ENCODE measurements at regions not wholly inside any gene's neighbourhood (a gene's known extent, or its start where the extent isn't known, plus 50 kb on each side); places are given as distances from the start of the nearest gene placed in this dataset.

DNA sequence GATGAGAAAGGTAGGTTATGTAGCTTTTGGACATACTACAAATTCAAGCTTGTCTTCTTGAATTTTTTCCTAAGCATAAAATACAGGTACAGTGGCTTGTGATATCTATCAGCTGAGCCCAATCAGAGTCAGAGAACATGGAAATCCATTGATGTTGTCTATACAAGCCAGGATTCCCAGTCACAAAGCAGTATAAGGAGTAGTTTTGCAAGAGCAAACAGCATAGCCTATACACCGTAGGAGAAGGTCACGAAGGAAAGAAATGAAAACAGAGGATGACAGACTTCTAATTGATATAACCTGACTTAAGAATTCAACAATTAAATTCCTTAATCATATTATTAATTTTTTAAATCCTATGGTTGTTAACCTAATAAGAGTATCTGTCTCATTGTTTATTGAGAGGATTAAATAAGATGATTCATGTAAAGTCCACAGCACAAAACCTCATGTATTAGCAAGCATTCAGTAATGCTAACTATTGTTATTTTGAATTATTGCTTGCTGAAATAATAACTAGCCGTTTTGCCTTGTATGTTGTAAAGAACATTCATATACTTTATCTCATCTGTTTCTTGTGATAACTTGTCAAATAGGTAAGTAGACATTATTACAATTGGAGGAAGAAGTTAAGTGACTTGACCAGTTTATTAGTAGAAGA, 276.6 kb upstream of the ZPLD1 start:
- H4K20me1 ChIP-seq (ENCODE audit: insufficient read depth, low read length): no peaks in the 10 kb centered on the region
- TF ChIP-seq CTCF (IDR thresholded peaks at IDR 0.05; ENCODE audit: low read depth, low read length) (no peak), EZH2phosphoT487 (IDR thresholded peaks at IDR 0.05; ENCODE audit: low read depth) (no peak)
- H3K36me3 ChIP-seq (replicated peaks; ENCODE audit: low read depth, low read length): no peaks in the 10 kb centered on the region
- no peak overlapping the region for H3K4me2 ChIP-seq (ENCODE audit: low read length)
- no peak overlapping the region for H3K27ac ChIP-seq (ENCODE audit: low read length)
- no peaks in the 10 kb centered on the region for H3K4me1 ChIP-seq (ENCODE audit: low read length)
- no peaks in the 10 kb centered on the region for H3K27me3 ChIP-seq (ENCODE audit: low read depth, low read length)
- H3K4me3 ChIP-seq (ENCODE audit: low read length): no peak overlapping the region
- no peaks in the 10 kb centered on the region for H3K79me2 ChIP-seq (ENCODE audit: low read length)
- H3K9ac ChIP-seq (ENCODE audit: low read length): no peak overlapping the region
- H3K9me3 ChIP-seq (ENCODE audit: insufficient read depth, low read length): no peaks in the 10 kb centered on the region
- no peak overlapping the region for H2AFZ ChIP-seq (ENCODE audit: low read depth, low read length)

GRCh38 chr3:102159810-102160451, 274.9 kb upstream of the ZPLD1 start:
- Histone ChIP-seq H3K4me3 (ENCODE audit: low read length) (no peak overlapping the region), H3K79me2 (ENCODE audit: low read length) (no peaks in the 10 kb centered on the region), H2AFZ (ENCODE audit: low read depth, low read length) (no peak overlapping the region), H3K4me1 (ENCODE audit: low read length) (no peaks in the 10 kb centered on the region), H3K9ac (ENCODE audit: low read length) (no peak overlapping the region), H3K9me3 (ENCODE audit: insufficient read depth, low read length) (no peaks in the 10 kb centered on the region), H3K27me3 (ENCODE audit: low read depth, low read length) (no peaks in the 10 kb centered on the region), H4K20me1 (ENCODE audit: insufficient read depth, low read length) (no peaks in the 10 kb centered on the region), H3K4me2 (ENCODE audit: low read length) (no peak overlapping the region), H3K36me3 (replicated peaks; ENCODE audit: low read depth, low read length) (no peaks in the 10 kb centered on the region), H3K27ac (ENCODE audit: low read length) (no peak overlapping the region)
- TF ChIP-seq EZH2phosphoT487 (IDR thresholded peaks at IDR 0.05; ENCODE audit: low read depth) (no peak), CTCF (IDR thresholded peaks at IDR 0.05; ENCODE audit: low read depth, low read length) (no peak)

- H3K4me3 ChIP-seq (ENCODE audit: low read length): no peak overlapping the region
- H3K27me3 ChIP-seq (ENCODE audit: low read depth, low read length): no peaks in the 10 kb centered on the region
- no peaks in the 10 kb centered on the region for H3K9me3 ChIP-seq (ENCODE audit: insufficient read depth, low read length)
- no peaks in the 10 kb centered on the region for H3K79me2 ChIP-seq (ENCODE audit: low read length)
- no peak overlapping the region for H3K4me2 ChIP-seq (ENCODE audit: low read length)
- no peak overlapping the region for H2AFZ ChIP-seq (ENCODE audit: low read depth, low read length)
- H3K4me1 ChIP-seq (ENCODE audit: low read length): no peaks in the 10 kb centered on the region
- TF ChIP-seq EZH2phosphoT487 (IDR thresholded peaks at IDR 0.05; ENCODE audit: low read depth): no peak
- no peak for TF ChIP-seq CTCF (IDR thresholded peaks at IDR 0.05; ENCODE audit: low read depth, low read length)
- H3K36me3 ChIP-seq (replicated peaks; ENCODE audit: low read depth, low read length): no peaks in the 10 kb centered on the region
- H3K9ac ChIP-seq (ENCODE audit: low read length): no peak overlapping the region
- H4K20me1 ChIP-seq (ENCODE audit: insufficient read depth, low read length): no peaks in the 10 kb centered on the region
- H3K27ac ChIP-seq (ENCODE audit: low read length): no peak overlapping the region
These were observed 273.3 kb upstream of the ZPLD1 start for GRCh38 chr3:102161384-102162006.

DNA sequence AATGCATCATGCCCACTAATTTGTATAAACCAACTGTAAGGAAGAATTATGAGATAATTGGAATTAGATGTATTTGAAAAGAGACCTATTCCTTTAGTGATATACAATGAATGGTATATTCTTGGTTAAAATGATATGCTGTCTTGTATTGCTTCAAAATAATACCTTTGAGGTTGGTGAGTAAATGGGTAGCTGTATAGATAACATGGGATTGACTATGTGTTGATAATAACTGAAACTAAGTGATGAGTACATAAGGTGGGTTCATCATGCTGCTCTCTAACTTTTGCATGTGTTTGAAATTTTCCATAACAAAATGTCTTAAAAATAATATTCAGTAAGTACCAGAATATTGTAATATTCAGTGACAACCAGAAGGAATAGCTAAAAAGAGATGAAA, 272.6 kb upstream of the ZPLD1 start:
- Histone ChIP-seq H3K4me3 (ENCODE audit: low read length) (no peak overlapping the region), H2AFZ (ENCODE audit: low read depth, low read length) (no peak overlapping the region), H3K9me3 (ENCODE audit: insufficient read depth, low read length) (no peaks in the 10 kb centered on the region), H3K79me2 (ENCODE audit: low read length) (no peaks in the 10 kb centered on the region), H3K4me1 (ENCODE audit: low read length) (no peaks in the 10 kb centered on the region), H3K9ac (ENCODE audit: low read length) (no peak overlapping the region), H3K4me2 (ENCODE audit: low read length) (no peak overlapping the region), H3K27ac (ENCODE audit: low read length) (no peak overlapping the region), H3K36me3 (replicated peaks; ENCODE audit: low read depth, low read length) (no peaks in the 10 kb centered on the region), H4K20me1 (ENCODE audit: insufficient read depth, low read length) (no peaks in the 10 kb centered on the region), H3K27me3 (ENCODE audit: low read depth, low read length) (no peaks in the 10 kb centered on the region)
- TF ChIP-seq EZH2phosphoT487 (IDR thresholded peaks at IDR 0.05; ENCODE audit: low read depth) (no peak), CTCF (IDR thresholded peaks at IDR 0.05; ENCODE audit: low read depth, low read length) (no peak)
